ENCODE measurements at regions not wholly inside any gene's neighbourhood (a gene's known extent, or its start where the extent isn't known, plus 50 kb on each side); places are given as distances from the start of the nearest gene placed in this dataset.
"Not testable (repeated sequence)": the region's sequence is repeated elsewhere in the genome, so short reads cannot be mapped to it uniquely, and the experiment has no call there.

DNA sequence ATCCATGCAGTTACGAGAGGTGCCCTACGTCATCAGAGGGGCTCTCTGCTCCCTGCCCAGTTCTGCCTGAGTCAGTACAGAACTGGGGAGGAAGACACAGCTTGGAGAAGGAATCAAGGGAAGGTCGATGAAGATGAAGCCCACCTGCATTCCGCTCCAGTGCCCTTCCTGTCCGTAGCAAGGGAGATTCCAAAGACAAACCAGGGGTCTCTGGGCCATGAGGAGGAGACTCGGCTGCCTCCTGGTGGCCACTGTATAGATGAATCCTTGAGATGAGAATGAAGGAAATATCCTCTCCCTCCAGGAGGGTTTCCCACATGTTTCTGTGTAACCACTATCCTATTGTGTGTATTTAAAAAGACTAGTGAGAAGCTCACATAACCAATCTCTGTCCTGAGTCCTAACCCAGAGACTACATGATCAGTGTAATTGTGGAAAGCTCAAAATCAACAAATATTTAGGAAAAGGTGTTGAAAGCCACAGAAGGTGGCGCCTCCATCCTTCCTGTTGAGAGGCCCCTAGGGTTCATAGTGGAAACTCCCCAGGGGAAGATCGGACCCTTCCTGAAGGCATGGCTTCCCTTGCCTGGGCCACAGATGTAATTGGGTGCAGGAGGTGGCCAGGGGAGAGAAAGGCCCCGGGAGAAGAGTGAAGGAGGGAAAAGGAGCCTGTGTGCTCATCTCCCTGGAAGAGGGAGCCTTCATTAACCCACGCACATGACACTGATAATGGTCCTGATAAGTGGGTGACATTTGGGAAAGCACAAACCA, 67.0 kb upstream of the LYZL2 start:
- not testable (repeated sequence) for DNase-seq

DNA sequence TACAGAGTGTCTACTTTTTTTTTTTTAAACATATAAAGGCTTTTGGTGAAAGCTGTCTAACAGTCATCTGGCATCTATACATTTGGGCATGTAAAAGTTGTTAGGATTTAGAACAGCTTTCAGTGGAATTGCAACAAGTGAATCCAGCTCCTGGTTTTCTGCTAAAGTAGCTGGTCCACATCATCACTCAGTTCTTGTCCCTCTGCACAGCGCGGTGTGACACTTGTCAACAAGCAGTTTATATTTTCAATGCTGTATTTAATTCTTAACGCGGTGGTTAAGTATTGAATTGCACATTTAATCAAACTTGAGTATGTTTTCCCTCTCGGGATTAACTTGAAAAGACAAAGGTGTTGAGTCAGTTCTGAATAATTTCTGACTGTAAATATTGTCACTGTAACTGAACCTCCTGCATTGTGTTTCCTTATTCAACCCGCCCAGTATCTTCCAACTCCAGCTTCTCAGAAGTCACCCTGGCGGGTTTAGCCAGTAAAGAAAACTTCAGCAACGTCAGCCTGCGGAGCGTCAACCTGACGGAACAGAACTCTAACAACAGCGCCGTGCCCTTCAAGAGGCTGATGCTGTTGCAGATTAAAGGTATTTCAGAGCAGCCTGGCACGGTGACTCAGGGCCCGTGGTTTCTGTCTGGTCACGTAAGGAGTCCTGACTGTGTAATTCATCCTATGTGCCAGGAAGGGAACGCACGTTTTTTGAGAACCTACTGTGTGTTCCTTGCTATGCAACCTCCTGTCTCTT, 66.1 kb upstream of the LYZL2 start:
- not testable (repeated sequence) for DNase-seq

DNA sequence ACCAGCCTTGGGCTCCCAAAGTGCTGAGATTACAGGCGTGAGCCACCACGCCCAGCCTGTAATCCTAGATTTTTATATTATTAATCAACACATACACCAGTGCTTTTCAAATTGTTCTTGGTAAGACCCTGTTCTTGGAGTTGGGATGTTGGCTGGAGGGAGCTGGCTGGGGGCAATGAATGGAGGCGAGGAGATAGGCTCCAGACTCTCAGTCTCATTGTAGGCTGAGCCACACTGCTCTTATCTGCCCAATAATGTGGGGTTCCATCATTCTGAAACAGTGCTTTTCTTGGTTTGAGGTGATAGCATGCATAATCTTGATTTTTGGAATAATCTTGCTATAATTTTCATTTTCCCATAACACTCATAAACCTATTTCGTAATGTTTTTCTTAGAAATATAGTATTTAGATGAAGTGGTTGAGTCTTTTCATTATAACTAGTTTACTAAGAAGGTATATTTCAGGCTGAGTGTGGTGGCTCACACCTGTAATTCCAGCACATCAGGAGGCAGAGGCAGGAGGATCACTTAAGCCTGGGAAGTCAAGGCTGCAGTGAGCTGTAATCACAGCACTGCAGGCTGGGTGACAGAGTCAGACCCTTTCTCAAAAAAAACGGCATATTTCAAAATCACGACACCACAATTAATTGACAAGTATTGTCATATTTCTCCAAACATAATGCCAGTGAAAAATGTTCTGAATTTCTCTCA, 65.1 kb upstream of the LYZL2 start:
- no peak for DNase-seq

DNA sequence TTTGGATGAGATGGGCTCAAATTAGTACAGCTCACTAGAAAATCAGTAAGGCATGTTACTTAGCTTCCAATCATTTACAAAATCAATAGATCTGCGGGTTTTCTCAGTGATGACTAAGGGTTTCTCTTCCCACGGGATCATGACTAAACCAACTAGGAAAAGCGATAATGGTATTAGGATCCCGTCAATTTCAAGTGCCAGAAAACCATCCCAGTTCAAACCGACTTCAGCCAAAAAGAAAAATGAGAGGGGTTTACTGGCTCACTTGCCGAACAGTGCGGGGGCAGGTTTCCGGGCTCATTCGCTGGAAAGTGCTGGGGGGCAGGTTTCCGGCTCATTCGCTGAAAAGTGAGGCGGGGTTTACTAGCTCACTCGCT, 62.1 kb upstream of the LYZL2 start:
- no peak for DNase-seq

DNA sequence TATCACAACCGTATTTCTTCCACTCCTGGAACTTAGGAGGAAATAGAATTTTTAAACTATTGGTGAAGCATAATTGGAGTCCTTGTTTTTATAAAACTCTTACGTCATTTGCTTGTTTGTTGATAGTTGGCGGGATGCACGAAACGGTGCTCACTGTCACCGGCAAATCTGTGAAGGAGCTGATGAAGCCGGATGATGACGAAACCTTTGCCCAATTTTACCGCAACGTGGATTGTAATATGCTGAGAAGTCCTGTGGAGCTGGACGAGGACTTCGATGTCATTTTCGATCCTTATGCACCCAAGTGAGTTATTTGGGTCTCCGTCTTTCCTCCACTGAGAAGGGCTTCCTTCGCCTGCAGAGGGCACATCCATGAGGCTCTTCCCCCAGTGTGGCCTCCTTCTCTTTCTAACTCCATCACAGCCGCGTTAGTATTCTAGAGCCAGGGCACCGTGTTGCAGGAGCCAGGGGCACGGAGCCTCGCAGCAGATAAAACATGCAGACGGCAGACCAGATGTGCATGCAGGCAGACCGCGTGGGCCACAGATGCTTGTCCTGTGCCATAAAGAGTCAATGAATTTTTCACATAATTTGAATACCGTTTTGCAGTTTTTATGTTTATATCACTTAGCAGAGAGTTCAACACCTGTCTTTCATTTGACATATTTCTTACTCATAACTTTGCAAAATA, 61.5 kb upstream of the LYZL2 start:
- not testable (repeated sequence) for DNase-seq

DNA sequence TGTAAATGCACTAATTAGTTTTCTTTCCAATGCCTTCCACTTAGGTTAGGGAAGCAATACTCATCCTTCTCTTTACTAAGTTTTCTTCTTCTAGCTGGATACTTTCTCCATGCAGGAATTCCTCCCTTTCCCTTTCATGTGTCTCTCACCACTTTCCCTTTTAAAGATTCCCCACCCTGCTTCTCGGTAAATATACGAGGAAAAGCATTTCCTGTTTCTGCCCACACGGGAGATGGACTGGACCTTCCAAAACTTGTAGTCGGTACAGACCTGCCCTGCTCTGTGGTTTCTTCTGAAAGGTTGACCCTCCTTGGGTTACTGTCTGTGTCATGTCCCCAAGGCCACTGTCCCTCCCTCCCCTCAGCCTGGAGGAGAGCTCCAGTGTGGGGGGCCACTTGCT, 58.9 kb upstream of the LYZL2 start:
- no peak for DNase-seq

DNA sequence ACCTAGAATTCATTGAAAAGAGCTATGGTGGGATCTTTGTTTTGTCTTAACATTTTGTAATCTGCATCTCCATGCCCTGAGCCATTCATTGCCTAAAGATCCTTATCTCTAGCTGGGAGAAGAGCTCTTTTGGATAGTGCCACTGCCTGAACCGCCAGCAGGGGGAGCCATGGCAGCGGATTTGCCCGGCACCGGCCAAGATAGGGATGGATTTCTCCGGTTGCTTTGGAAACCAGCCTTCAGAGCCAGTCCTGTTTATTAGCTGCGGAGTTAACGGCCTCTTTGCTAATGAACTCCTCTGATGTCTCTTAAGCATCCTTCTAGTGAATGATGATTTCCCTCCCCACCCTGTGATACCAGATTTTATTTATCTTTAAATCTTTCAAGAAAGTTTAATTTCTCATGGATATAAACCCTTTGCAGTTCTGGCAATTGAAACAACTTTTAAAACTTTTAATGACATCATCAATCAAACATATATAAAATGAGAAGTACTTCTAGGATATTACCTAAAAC, 58.2 kb upstream of the LYZL2 start:
- peak; percentile 10 for DNase-seq

DNA sequence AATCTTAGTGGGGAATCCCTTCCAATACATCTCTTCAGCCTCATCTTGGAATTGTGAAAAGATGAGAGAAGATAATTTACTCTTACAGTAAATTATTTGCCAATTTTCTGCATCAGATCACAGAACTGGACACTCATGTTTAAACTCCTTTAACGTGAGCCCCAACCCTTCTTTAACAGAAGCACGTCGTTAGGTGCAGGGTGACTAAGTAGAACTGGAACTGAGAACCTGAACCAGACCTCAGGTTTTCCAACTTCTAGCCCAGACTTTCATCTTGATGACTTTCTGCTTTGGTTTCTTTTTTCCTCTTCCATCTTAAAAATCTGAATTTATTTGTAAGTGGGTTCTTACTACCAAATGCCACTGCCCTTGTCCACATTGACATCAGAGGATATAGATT, 57.2 kb upstream of the LYZL2 start:
- no peak for DNase-seq

DNA sequence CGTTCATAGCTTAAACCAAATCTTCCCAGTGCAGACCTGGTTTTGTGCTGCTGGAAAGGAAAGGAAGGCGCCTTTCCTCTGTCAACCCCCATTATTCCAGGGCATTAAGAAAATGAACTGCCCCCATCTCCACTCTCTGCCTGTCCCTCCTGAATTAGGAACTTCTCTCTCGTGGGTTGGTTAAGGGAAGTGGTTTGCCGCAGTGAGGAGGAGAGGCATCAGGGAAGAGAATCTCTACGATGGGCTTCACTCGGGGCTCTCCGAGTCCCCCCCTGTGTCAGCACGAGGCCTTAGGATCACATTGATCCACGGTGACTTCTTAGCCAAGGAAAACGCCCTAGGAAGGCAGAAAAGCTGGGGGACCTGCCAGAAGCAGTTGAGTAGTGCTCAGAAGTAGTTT, 53.9 kb upstream of the LYZL2 start:
- no peak for DNase-seq

DNA sequence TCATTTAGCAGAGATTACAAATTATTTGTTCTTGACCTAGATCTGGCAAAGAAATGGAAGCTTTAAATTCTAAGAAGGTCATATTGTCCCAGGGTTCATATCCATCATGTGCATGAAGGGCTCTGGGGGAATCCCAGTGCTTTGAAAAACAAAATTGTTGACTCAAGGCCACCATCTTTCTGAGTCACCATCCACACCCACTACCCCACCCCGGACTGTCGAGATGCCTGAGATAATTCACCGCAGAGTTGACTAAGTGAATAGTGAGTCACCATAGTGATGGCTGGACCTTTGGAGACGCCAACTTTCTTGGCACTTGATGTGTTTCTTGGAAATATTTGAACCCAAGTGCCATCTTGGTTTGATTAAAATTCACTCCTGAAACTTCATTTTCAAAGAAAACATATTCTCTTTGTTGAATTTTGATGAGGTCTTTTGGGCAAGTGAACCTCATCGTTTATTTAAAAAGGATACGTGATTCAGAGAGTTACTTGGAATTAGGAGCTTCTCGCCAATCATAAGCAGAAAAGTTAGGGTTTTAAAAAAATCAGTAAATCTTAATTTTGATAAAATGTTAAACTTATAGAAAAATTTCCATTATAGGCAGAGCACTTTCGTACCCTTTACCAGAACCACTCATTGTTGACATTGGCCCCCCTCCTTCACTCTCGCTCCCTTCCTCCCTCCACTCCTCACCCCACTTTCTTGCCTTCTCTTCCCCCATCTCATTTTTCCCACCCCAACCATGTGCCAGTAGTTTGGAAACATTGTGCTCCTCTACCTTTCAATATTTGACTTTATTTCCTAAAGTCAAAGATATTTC, 53.0 kb upstream of the LYZL2 start:
- not testable (repeated sequence) for DNase-seq

DNA sequence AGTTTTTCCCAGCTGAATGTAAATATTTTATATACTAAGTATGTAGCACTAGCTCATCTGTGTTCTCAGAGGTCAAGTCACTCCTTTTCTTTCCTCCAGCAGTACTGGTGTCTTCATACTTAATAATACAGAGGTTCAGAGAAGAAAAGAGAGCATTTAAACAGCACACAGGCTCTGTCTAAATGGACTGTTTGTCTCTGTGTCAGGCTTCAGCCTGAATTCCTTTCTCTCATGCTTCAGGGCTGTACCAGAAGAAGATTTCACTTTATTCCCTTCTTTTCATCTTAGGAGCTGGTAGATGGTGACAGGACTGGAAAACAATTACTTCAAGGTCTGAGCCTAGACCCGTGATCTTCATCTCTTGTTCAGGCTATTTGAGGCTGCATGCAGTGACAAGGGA, 51.4 kb upstream of the LYZL2 start:
- DNase-seq = no peak

Data from NCI-H1436 treated with DMSO at 0.1 percent for 48 hours (cell line).